Body of pancreas (tissue), 4 donors: ENCODE measurements at regions not wholly inside any gene's neighbourhood (a gene's known extent, or its start where the extent isn't known, plus 50 kb on each side); places are given as distances from the start of the nearest gene placed in this dataset.
"Not testable (repeated sequence)": the region's sequence is repeated elsewhere in the genome, so short reads cannot be mapped to it uniquely, and the experiment has no call there.

Experiments used
- CTCF ChIP-seq, 7 experiments: fragments of 450-650 bp in 4 of 7; fragments of 200-600 bp in 3 of 7; sonication (generic) in 3 of 7; IDR thresholded peaks; one replicate each; pipeline ENCODE4 v1.5.1; 2016 to 2019; ENCODE audit warnings: antibody characterized with exemption in 7 of 7
- POLR2A ChIP-seq, 3 donors: fragments of 450-650 bp; IDR thresholded peaks; one replicate each; pipeline ENCODE4 v1.6.1; 2016; ENCODE audit warnings: antibody characterized with exemption in 3 of 3, mild to moderate bottlenecking in 2 of 3

DNA sequence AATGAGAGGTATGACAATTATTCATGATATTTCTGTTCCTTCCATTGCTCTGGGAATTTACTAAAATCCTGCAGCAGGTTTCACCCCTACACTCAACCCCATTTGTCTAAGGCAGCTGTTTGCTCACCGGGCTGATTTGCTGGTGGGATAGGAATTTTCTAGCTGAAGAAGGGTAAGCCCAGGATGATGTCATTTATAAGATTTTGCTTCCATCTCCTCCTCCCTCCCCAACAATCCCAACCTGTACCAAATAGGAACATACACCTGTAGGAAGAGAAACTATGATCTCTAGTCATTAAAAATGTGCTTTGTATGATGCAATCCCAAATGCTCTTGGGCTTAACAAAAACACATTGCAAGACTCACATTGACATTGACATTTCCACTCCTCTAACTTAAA lies 247.2 kb downstream of the BCL2L11 start:
- not testable (repeated sequence) for TF ChIP-seq CTCF, POLR2A (IDR thresholded peaks at IDR 0.05)
